MCF 10A (cell line): ENCODE measurements at regions not wholly inside any gene's neighbourhood (a gene's known extent, or its start where the extent isn't known, plus 50 kb on each side); places are given as distances from the start of the nearest gene placed in this dataset.
"Not testable (repeated sequence)": the region's sequence is repeated elsewhere in the genome, so short reads cannot be mapped to it uniquely, and the experiment has no call there.

Source experiments
- BruUV-seq: library from RNA; stranded (reverse); fragments of 400-500 nt; replicated peaks from 2 replicates; lab custom pipeline; 2021; lab: Mats Ljungman, UMichigan
- CTCF ChIA-PET: fragments of 300-600 bp; sonication (Branson Sonifier 250); formaldehyde crosslinking; extraction: SDS; loops from one replicate; lab custom pipeline; 2021; ENCODE audit warnings: antibody characterized with exemption, inconsistent platforms; lab: Yijun Ruan, JAX
- POLR2A ChIA-PET: fragments of 300-600, 350-650 bp; sonication (Branson Sonifier 250); formaldehyde crosslinking; extraction: SDS; loops from one replicate; lab custom pipeline; 2020; ENCODE audit warnings: antibody characterized with exemption, inconsistent platforms; lab: Yijun Ruan, JAX
- DNase-seq: peaks from one replicate; pipeline ENCODE4 v3.0.0-alpha.2; 2018; ENCODE audit not compliant: unreplicated experiment
- H3K27ac Mint-ChIP-seq: one replicate; pipeline ENCODE4 v1.8.0; 2022; ENCODE audit warnings: mild to moderate bottlenecking, low read depth, mixed read lengths; ENCODE audit not compliant: unreplicated experiment
- H3K27me3 Mint-ChIP-seq: one replicate; pipeline ENCODE4 v1.8.0; 2022; ENCODE audit warnings: mixed read lengths; ENCODE audit not compliant: insufficient read depth, unreplicated experiment
- H3K36me3 Mint-ChIP-seq: one replicate; pipeline ENCODE4 v1.8.0; 2022; ENCODE audit warnings: mild to moderate bottlenecking, moderate library complexity, mixed read lengths; ENCODE audit not compliant: insufficient read depth, unreplicated experiment
- H3K4me1 Mint-ChIP-seq: one replicate; pipeline ENCODE4 v1.8.0; 2022; ENCODE audit warnings: mixed read lengths; ENCODE audit not compliant: insufficient read depth, unreplicated experiment
- H3K4me3 Mint-ChIP-seq: one replicate; pipeline ENCODE4 v1.8.0; 2022; ENCODE audit warnings: mild to moderate bottlenecking, moderate library complexity, mixed read lengths; ENCODE audit not compliant: unreplicated experiment
- H3K9me3 Mint-ChIP-seq: one replicate; pipeline ENCODE4 v1.8.0; 2022; ENCODE audit warnings: mixed read lengths; ENCODE audit not compliant: unreplicated experiment
- intact Hi-C: fragments of 100-400 bp; cut with micrococcal nuclease; formaldehyde crosslinking; loops from 2 replicates; pipeline ENCODE4 v1.14.1; 2022
- TF ChIP-seq, protein P1 (sequence below): fragments of 200-600 bp; IDR thresholded peaks from one replicate; pipeline ENCODE4 v1.8.0; 2022; ENCODE audit warnings: antibody characterized with exemption, mild to moderate bottlenecking; ENCODE audit not compliant: unreplicated experiment

DNA sequence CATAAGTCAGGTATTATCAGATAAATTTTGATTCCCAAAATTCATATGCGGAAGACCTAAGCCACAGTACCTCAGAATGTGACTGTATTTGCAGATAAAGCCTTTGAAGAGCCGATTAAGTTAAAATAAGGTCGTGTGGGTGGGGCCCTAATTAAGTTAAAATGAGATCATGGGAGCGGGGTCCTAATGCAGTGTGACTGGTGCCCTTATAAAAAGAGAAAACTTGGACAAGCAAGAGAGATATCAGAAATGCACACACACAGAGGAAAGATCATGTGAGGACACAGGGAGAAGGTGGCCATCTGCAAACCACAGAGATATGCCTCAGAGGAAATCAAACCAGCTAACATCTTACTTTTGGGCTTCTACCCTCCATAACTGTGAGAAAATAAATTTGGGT, 236.1 kb downstream of the FBXO8 start:
- DNase-seq: no peak
- Mint-ChIP-seq H3K27me3 (peaks cover 73% of the 10 kb centered on the region), H3K9me3 (no peaks in the 10 kb centered on the region), H3K4me1 (no peaks in the 10 kb centered on the region), H3K4me3 (no peak overlapping the region), H3K27ac (no peak overlapping the region), H3K36me3 (no peaks in the 10 kb centered on the region)
- intact Hi-C loops: no loop called here
- TF ChIP-seq, protein P1, sequence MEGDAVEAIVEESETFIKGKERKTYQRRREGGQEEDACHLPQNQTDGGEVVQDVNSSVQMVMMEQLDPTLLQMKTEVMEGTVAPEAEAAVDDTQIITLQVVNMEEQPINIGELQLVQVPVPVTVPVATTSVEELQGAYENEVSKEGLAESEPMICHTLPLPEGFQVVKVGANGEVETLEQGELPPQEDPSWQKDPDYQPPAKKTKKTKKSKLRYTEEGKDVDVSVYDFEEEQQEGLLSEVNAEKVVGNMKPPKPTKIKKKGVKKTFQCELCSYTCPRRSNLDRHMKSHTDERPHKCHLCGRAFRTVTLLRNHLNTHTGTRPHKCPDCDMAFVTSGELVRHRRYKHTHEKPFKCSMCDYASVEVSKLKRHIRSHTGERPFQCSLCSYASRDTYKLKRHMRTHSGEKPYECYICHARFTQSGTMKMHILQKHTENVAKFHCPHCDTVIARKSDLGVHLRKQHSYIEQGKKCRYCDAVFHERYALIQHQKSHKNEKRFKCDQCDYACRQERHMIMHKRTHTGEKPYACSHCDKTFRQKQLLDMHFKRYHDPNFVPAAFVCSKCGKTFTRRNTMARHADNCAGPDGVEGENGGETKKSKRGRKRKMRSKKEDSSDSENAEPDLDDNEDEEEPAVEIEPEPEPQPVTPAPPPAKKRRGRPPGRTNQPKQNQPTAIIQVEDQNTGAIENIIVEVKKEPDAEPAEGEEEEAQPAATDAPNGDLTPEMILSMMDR: no peak
- ChIA-PET CTCF (no interaction called here), POLR2A (no interaction called here)
- no TSS peak for BruUV-seq

- BruUV-seq, intact Hi-C loops, H3K27ac Mint-ChIP-seq, POLR2A ChIA-PET, H3K9me3 Mint-ChIP-seq, H3K4me1 Mint-ChIP-seq, H3K36me3 Mint-ChIP-seq, DNase-seq, H3K4me3 Mint-ChIP-seq: not testable (repeated sequence)
- CTCF ChIA-PET: interaction anchor here (0.7 kb wide), 1 partner anchor 484 kb away, joined by 3 read pairs; no protein-coding TSS in a partner anchor
- H3K27me3 Mint-ChIP-seq: peaks cover 74% of the 10 kb centered on the region
Observed at GRCh38 chr4:174045829-174046228, 237.6 kb downstream of the FBXO8 start.

DNA sequence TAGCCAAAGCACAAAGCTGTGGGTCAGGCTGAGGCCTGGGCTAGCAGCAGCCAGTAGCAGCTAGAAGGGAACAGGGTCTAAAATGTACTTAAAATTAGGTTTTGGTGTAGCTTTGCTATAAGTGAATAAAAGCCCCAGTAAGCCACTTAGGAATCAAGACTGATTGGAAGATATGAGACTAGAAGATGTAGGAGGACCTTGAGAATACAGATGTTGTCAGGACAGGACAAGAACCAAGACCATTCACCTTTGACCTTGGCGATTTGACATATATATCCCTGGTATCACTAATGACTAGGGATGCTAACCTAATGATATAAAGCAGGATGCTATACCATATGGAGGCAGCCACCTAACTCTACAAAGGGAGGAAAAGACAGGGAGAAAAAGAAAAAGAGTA, 238.1 kb downstream of the FBXO8 start:
- BruUV-seq: no TSS peak
- H3K4me1 Mint-ChIP-seq: no peaks in the 10 kb centered on the region
- peaks cover 74% of the 10 kb centered on the region for H3K27me3 Mint-ChIP-seq
- H3K4me3 Mint-ChIP-seq: no peak overlapping the region
- TF ChIP-seq, protein P1: no peak
- no peak for DNase-seq
- no peaks in the 10 kb centered on the region for H3K36me3 Mint-ChIP-seq
- ChIA-PET POLR2A (no interaction called here), CTCF (interaction anchor here (0.5 kb wide), 1 partner anchor 13 kb away, joined by 3 read pairs; no protein-coding TSS in a partner anchor)
- no peaks in the 10 kb centered on the region for H3K9me3 Mint-ChIP-seq
- H3K27ac Mint-ChIP-seq: no peak overlapping the region
- intact Hi-C loops: no loop called here

GRCh38 chr4:174041555-174042105, 241.8 kb downstream of the FBXO8 start:
- ChIA-PET POLR2A (no interaction called here), CTCF (interaction anchor here (0.6 to 1.0 kb wide), 2 partner anchors 109 to 448 kb away, joined by 3 read pairs; no protein-coding TSS in a partner anchor)
- Mint-ChIP-seq H3K4me1 (no peaks in the 10 kb centered on the region), H3K36me3 (no peaks in the 10 kb centered on the region), H3K9me3 (no peaks in the 10 kb centered on the region), H3K4me3 (no peak overlapping the region), H3K27me3 (peaks cover 75% of the 10 kb centered on the region), H3K27ac (no peak overlapping the region)
- BruUV-seq: no TSS peak
- TF ChIP-seq, protein P1: no peak
- no peak for DNase-seq
- intact Hi-C loops: no loop called here
